Sigmoid colon (tissue), 4 donors: ENCODE measurements at regions not wholly inside any gene's neighbourhood (a gene's known extent, or its start where the extent isn't known, plus 50 kb on each side); places are given as distances from the start of the nearest gene placed in this dataset.

ENCODE experiments used
- CTCF ChIP-seq, 4 experiments: fragments of 450-650 bp in 3 of 4; fragments of 200-600 bp in 1 of 4; IDR thresholded peaks; one replicate each; pipeline ENCODE4 v1.5.1; 2016 to 2019; ENCODE audit warnings: antibody characterized with exemption in 4 of 4, mild to moderate bottlenecking in 3 of 4, moderate library complexity in 2 of 4
- POLR2A ChIP-seq, 2 donors: fragments of 450-650 bp; IDR thresholded peaks; one replicate each; pipeline ENCODE4 v1.6.1; 2016; ENCODE audit warnings: antibody characterized with exemption in 2 of 2, mild to moderate bottlenecking in 2 of 2, moderate library complexity in 2 of 2
- POLR2AphosphoS5 ChIP-seq, 4 donors: sonication (generic); formaldehyde crosslinking; IDR thresholded peaks; one replicate each; pipeline ENCODE4 v1.6.1; 2017; ENCODE audit warnings: antibody characterized with exemption in 4 of 4

- TF ChIP-seq CTCF (IDR thresholded peaks at IDR 0.05) (no peak), POLR2A (IDR thresholded peaks at IDR 0.05) (no peak), POLR2AphosphoS5 (IDR thresholded peaks at IDR 0.05) (no peak)
These were observed 86.2 kb upstream of the RESF1 start for GRCh38 chr12:31872831-31873604.
